HCT116 (cell line): ENCODE measurements at regions not wholly inside any gene's neighbourhood (a gene's known extent, or its start where the extent isn't known, plus 50 kb on each side); places are given as distances from the start of the nearest gene placed in this dataset.

Experiments used
- CEBPB ChIP-seq: IDR thresholded peaks from 2 replicates; pipeline ENCODE4 v1.6.1; 2012; ENCODE audit warnings: low read depth
- CTCF ChIP-seq, 3 experiments: fragments of 200-600 bp in 1 of 3; sonication (generic) in 1 of 3; IDR thresholded peaks in 2 of 3; conservative IDR thresholded peaks in 1 of 3; 2 replicates each; pipeline ENCODE4 v1.5.1; 2012 to 2017; ENCODE audit warnings: low read depth in 2 of 3, low read length in 2 of 3, antibody characterized with exemption in 1 of 3, borderline replicate concordance in 1 of 3, control low read depth in 1 of 3, mild to moderate bottlenecking in 1 of 3, mixed read lengths in 1 of 3, mixed run types in 1 of 3, moderate library complexity in 1 of 3; ENCODE audit not compliant: insufficient read depth in 1 of 3
- EZH2 ChIP-seq: fragments of 200-600 bp; sonication (generic); IDR thresholded peaks from 2 replicates; pipeline ENCODE4 v1.6.1; 2017; ENCODE audit warnings: antibody characterized with exemption, mixed run types
- JUND ChIP-seq: IDR thresholded peaks from 2 replicates; pipeline ENCODE4 v1.6.1; 2012
- POLR2A ChIP-seq: IDR thresholded peaks from 2 replicates; pipeline ENCODE4 v1.7.0; 2011; ENCODE audit warnings: borderline replicate concordance; ENCODE audit not compliant: insufficient read depth, insufficient read length; ENCODE audit errors: extremely low read depth
- POLR2AphosphoS5 ChIP-seq: IDR thresholded peaks from 2 replicates; pipeline ENCODE4 v1.6.1; 2011; ENCODE audit warnings: mild to moderate bottlenecking, low read depth, low read length, moderate library complexity
- SP1 ChIP-seq: IDR thresholded peaks from 2 replicates; pipeline ENCODE4 v1.6.1; 2012; ENCODE audit warnings: low read depth
- ZFX ChIP-seq: fragments of 450-650 bp; IDR thresholded peaks from 2 replicates; pipeline ENCODE4 v1.6.1; 2017
- TF ChIP-seq, protein P1 (sequence below): IDR thresholded peaks from 2 replicates; pipeline ENCODE4 v1.6.1; 2012; ENCODE audit warnings: low read depth

DNA sequence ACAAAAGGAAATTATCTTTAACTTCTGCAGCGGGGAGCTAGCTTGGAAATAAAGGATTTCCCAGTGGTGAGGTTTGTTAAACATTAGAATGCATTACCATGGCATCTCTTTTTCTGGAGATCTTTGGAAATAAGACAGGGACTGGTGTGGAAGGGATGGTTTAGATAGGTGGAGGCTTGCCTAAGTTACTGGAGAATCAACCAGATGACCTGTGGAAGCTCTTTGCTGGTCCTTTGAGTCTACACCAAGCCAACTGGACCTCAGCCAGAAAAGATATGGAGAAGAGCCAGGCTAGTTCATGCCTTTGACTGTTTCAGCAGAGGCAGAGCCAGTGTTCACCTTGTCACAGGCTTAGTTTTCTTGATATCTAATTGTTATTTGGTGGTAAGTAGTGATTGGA is 134.7 kb downstream of the KCNRG start:
- TF ChIP-seq JUND, result no peak
- no peak for TF ChIP-seq POLR2AphosphoS5
- no peak for TF ChIP-seq CTCF (IDR thresholded peaks at IDR 0.05 in 2 of 3, conservative IDR thresholded peaks at IDR 0.05 in 1 of 3; ENCODE audit: borderline replicate concordance in 1 of 3, insufficient read depth in 1 of 3, low read depth in 2 of 3, low read length in 2 of 3)
- TF ChIP-seq POLR2A, result no peak
- TF ChIP-seq CEBPB, result no peak
- no peak for TF ChIP-seq SP1
- TF ChIP-seq, protein P1, sequence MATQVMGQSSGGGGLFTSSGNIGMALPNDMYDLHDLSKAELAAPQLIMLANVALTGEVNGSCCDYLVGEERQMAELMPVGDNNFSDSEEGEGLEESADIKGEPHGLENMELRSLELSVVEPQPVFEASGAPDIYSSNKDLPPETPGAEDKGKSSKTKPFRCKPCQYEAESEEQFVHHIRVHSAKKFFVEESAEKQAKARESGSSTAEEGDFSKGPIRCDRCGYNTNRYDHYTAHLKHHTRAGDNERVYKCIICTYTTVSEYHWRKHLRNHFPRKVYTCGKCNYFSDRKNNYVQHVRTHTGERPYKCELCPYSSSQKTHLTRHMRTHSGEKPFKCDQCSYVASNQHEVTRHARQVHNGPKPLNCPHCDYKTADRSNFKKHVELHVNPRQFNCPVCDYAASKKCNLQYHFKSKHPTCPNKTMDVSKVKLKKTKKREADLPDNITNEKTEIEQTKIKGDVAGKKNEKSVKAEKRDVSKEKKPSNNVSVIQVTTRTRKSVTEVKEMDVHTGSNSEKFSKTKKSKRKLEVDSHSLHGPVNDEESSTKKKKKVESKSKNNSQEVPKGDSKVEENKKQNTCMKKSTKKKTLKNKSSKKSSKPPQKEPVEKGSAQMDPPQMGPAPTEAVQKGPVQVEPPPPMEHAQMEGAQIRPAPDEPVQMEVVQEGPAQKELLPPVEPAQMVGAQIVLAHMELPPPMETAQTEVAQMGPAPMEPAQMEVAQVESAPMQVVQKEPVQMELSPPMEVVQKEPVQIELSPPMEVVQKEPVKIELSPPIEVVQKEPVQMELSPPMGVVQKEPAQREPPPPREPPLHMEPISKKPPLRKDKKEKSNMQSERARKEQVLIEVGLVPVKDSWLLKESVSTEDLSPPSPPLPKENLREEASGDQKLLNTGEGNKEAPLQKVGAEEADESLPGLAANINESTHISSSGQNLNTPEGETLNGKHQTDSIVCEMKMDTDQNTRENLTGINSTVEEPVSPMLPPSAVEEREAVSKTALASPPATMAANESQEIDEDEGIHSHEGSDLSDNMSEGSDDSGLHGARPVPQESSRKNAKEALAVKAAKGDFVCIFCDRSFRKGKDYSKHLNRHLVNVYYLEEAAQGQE, result no peak
- no peak for TF ChIP-seq EZH2
- no peak for TF ChIP-seq ZFX
